ENCODE measurements at regions not wholly inside any gene's neighbourhood (a gene's known extent, or its start where the extent isn't known, plus 50 kb on each side); places are given as distances from the start of the nearest gene placed in this dataset.
"Not testable (repeated sequence)": the region's sequence is repeated elsewhere in the genome, so short reads cannot be mapped to it uniquely, and the experiment has no call there.

DNA sequence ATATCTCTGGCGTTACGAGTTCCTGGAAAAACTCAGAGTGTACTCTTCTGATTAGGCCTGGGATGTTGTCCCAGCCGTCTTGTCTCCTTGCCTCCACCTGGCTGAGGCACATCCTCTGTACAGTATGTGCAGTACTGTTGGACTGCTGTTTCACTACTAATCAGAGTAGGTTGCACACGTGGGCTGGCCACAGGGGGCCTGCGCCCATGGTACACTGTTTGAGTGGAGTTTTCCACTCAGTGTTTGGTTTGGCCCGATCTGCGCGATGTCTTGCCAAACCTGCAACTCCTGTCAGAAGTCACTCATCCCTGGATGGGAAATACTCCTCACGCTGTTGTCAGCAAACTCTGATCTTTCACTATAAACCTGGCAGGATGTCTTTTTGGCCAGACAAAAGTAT, 189.6 kb upstream of the CSNK1A1L start:
- DNase-seq (no peak), ATAC-seq (no peak)

DNA sequence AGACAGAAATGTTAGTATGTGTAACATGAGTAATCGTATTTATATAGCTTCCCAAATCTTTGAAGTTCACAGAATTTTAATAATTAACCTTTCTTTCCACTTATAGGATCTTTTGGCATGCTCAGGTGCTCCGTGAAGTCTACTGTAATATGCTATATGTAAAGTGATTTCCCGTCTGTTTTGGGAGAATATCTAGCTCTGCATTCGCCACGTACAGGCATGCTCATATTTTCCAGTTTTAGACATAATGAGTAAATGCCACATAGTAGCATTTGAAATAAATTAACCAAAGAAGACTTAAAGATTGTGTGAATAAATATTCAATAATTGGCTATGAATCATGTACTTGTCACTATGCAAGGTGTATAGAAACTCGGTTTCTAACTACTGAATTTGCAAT, 189.0 kb upstream of the CSNK1A1L start:
- ATAC-seq (no peak), DNase-seq (no peak)

DNA sequence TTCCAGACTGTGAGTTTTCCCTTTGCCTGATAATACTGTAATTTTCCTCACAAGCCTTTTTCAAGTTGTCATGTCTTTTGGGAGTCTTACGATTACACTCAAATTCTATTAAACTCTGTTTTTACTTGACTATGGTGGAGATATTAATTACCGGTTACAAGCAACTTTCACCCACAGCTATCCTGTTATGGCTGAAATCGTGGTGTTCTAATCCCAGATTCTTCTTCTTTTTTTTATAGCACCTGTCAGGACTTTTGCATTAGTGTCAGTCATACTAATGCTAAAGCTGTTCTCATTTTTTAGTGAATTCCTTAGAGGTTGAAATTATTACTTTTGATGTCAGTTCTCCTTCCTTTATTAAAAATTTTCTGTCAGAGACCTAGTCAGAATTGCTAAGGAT, 187.8 kb upstream of the CSNK1A1L start:
- DNase-seq (no peak), ATAC-seq (no peak)

DNA sequence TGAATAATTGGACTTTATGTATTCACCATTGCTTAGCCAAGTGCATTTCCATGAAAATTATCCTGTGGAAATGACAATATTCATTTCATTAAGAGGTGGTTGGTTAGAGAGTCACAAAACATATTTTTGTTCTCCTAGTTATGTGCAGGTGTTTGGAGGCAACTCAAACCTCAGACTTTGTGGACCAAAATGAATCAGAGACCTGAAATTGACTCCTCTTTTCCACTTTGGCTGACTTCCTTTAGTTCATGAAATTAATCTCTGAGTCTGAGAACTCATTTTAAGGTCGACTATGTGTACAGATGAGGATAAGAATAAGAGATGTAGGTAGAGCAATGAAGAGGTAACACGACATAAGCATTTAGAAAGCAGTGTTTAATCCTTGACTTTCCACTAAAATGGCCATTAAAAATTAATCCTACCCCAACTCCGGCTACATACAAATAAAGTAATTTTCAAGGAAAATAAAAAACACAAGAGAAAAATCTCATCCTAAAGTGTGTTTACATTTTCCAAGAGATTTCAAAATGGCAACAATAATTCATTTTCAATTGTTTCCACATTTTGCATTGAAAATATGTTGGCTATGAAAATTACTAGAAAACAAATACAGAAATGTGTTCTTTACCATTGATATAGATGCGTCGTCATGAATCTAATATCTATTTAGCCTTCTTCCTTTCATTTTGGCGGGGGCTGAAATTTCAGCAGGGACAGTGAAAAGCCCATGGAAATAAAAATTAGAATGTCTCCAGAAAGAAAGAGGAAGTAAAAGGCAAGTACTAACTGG, 185.4 kb upstream of the CSNK1A1L start:
- no peak for ATAC-seq

DNA sequence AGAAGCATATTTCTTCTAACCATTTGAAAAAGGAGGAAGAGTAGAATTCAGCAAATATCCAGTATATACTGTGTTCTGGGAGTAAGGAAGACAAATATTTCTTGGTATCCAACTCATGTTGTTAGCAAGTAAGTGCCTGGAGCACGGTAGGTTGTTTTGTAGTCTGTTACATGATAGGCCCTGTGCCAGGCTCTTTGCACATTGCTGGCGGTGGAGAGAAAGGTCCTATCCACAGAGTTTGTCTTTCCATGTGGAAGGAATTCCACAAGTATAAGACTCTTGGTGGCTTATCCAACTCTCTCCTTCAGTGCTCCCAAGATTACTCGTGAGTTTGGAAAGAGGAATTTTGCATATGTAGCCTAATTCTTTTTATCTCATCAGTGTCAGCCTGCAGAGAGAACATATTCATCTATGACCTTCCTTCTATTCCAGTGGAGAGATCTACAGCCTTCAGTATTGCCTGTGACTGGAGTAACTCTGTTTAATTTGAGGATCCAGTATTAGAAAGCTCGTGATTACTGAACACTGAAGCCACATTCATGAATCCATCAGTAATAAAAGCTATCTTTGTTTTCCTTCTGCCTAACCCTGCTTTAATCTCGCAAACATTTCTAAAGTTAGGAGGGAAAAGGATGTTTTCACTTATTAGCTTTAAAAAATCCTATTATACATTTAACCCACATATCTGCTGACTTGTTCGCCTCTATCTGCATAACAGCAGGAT, 183.9 kb upstream of the CSNK1A1L start:
- DNase-seq (no peak), ATAC-seq (no peak)

More for the DNA sequence above, 185.4 kb upstream of the CSNK1A1L start:
- no peak for DNase-seq

DNA sequence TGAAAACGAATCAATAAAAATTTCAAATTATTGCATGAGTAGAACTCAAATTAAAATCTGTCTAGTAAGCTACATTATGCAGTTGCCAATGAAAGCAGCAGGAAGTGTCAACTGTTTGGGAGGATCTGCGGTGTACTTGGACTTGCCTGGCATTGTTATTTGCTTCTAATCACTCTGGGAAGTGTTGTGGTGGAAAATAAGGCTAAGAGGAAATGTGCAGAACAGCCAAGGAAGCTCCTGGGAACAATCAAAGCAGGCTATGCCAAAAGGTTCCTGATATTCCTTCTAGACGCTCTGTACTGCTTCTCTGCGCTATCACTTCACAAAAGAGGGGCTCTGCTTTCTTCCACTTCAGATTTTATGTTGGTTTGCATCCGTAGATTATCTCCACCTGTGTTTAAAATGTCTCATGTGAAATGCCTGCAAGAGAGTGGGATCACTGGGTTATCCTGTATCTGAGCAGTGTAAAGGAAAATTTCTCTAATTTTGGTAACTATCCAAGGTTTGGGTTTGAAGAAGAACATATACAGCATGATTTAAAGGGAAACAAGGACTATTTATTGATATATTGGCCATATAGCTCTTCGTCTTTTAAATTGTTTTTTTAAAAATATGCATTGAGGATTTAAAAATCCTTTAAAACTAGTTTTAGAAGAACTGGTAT, 182.7 kb upstream of the CSNK1A1L start:
- DNase-seq (no peak), ATAC-seq (no peak)

DNA sequence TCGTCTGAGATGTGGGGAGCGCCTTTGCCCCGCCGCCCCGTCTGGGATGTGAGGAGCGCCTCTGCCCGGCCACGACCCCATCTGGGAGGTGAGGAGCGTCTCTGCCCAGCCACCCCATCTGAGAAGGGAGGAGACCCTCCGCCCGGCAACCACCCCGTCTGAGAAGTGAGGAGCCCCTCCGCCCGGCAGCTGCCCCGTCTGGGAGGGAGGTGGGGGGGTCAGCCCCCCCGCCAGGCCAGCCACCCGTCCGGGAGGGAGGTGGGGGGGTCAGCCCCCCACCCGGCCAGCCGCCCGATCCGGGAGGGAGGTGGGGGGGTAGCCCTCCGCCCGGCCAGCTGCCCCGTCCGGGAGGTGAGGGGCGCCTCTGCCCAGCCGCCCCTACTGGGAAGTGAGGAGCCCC, 174.8 kb upstream of the CSNK1A1L start:
- not testable (repeated sequence) for ATAC-seq, DNase-seq

DNA sequence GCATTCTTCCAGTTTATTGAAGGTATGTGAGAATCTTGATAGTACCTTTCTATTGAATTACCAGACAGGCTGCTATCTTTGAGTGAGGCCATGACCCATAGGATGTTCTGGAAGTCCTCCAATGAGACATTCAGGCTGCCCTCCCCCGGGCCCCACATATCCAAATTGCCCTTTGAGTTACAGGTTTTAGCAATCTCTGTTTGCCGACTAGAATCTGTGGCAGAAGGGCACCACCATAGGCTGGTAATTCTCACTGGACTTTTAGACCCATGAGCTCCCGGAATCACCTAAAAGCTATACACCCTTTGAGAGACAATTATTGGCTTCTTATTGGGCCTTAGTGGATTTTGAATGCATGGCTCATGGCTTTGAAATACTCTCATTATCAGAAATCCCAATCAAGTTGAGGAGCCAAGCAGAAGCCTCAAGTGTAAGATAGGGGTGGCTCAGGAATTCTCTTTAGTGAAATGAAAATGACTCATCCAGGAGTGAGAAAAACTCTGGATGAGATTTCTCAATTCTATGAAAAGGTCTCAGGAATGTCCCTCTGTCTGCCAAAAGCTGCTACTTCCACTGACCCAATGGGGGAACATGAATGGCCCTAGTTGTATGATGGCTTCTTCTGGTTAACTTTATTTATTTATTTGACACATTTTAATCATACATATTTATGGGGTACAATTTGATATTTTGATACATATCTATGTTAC, 172.1 kb upstream of the CSNK1A1L start:
- DNase-seq (no peak), ATAC-seq (no peak)

DNA sequence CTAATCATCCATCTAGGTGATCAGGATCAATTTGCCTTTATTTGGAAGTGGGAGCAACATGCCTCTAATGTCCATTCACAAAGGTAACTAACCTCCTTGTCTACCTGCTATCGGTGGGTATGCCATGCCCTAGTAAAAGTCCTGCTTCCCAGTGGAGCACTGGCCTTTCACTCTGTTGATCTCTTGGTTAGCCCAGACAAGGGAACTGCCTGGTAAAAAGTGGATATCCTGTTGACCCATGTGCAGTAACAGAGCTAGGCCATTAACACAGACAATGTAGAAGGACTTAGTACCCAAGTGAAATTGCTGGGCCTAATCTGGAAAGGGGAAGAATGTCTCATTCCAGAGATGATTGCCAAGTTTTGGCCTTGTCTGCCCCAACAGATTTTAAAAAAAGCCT, 171.5 kb upstream of the CSNK1A1L start:
- DNase-seq: no peak
- no peak for ATAC-seq

DNA sequence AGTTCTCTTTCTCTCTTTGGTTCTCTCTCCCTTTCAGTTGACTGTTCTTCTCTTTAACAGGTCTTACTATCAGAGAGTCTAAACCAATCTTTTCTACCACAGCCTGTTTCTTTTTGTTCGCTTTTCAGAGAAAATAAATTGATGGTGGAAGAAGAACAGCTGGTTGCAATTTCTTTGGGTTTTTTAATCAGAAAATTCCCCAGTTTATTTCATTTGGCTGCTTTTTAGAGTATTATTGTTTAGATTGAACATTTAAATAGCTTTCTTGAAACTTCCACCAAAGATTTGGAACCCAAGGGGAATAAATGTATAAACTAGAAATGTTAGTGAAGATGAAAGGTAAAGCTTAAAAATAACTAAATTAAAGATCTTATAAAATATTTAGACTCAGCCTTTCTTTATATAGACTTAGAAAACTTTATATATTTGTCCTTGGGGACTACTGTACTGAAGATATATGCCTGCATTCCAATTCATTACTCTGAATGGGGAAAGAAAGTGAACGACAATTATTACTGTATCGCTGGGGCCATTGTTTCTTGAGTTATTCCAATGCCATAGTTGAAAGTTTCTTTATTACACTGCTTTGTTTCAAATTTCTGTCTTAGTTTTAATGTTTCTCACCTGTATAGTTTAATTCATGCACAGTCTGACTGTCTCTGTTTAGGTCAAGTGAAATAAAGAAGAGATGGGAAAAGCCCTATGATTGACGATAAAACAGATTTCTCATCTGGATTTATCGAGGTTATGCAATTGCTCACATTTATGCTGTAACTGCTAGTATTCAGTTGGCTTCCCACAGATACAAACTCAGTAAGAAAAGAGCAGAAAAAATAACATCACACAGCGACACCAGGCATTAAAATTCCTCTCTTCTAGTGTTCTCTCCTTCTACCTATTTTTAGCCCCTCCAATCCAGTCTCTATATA, 169.4 kb upstream of the CSNK1A1L start:
- ATAC-seq (no peak), DNase-seq (no peak)

DNA sequence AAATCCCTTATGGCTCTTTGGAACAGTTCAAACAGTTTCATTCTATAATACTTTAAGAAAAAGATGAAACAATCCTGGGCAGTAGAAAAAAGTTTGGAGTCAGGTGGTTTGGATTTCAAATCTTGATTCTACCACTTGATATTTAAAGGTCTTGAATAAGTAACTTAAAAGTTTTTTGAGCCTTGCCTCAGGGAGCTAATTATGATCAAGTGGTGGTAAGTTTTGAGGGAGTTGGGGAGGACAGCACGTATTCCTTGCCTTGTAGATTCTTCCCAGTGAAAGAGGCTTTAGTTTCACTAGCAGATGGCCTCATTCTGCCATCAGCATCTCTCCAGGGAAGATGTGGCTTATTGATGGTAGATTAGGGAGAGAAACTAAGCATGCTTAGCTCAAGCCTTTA, 168.4 kb upstream of the CSNK1A1L start:
- DNase-seq (no peak), ATAC-seq (no peak)

DNA sequence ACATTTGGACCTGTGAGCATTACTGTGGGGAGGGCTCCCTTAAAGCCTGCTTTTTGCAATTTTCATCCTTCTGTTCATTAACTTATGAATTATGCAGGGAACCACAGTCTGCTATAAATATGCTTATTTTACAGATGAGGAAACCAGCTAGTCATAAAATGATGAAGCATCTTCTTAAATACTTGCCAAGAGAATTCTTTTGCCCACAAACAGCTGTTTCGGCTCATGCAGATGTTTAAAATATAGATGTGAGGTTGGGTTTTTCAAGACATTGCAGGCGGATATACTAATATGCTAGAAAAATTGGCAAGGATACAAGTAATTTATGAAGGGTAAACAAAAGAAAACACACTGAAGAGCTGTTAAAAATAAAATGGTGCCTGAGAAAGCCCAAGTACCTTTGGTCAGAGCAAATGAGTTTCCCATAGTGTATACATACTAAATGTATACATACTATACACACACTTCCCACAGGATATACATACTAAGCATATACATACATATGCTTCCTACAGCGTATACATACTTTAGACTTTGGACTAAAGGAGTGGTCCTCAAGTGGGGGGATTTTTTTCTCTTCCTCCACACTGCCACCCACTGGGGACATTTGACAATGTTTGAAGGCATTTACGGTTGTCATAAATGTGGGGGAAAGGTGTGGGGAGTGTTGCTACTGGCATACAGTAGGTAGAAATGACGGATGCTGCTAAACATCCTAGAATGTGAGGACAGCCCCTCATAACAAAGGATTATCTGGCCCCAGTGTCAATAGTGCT, 164.9 kb upstream of the CSNK1A1L start:
- ATAC-seq (no peak), DNase-seq (no peak)

DNA sequence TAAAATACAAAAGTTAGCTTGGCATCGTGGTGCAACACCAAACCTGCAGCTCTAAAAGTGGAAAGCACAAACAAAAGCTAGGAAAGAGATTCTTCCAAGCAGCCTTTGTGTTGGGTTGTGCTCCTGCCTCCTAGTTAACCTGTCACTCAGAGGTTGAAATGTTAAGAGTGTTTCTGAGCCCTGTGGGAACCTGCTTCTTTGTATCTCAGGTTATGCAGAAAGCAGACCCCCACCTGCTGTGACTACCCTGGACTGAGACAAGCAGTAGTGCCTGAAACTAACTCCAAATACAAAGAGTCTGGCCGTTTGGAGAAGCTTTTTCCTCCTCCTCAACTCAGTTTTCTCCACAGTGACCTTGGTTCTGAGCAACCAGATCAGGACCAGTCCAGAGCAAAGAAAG, 158.4 kb upstream of the CSNK1A1L start:
- DNase-seq (no peak), ATAC-seq (no peak)

DNA sequence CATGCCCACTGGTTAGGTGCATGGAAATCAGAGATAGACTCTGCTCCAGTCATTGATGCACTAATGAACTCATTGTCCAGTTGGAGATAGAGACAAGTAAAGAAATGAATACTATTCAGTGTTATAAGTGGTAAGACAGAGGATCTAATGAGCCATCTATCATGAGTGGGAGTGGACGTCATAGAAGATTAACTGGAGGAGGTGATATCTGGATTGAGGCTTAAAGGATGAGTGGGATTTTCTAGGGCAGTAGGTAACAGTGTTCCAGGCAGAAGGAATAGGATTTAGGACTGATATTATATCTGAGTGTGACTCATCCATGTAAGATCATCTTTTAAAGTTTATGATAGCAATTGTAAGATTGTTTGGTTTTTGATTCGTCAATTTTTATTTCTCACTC, 152.2 kb upstream of the CSNK1A1L start:
- no peak for DNase-seq
- ATAC-seq: no peak

DNA sequence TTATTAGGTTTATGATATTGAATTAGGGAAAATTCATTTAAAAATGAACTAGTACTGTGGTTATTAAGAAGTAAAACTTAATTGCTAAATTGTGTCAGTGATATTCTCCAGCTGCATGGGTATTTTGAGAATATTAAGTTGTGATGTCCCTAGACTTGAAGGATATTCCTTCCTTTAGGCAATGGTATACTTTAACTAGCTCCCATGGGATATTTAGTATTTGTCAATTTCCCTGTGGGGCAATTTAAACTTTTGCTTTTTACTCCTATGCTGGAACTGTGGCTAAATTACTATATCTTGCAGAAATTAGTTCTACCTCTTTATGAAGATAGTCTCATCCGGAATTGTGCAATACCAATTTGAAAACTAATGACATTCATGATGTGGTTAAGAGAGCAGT, 151.6 kb upstream of the CSNK1A1L start:
- ATAC-seq (no peak), DNase-seq (no peak)

DNA sequence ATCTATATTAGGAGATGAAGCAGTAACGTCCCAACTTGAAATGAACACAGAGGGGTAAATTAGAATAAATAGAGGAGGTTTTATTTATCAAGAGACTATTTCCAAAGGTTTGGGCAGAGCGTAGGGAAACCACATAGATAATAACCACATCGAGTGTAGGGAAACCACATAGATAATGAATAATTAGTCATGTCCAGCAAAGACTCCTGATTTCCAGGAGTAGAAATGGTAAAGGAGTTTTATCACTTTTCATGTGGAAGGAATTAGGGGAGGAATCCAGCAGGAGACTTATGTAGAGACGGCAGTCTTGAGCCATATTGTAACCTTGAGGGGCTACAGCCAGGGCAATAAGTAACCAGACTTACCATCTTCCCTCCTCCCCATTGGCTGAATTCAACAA, 136.3 kb upstream of the CSNK1A1L start:
- ATAC-seq (no peak), DNase-seq (no peak)

DNA sequence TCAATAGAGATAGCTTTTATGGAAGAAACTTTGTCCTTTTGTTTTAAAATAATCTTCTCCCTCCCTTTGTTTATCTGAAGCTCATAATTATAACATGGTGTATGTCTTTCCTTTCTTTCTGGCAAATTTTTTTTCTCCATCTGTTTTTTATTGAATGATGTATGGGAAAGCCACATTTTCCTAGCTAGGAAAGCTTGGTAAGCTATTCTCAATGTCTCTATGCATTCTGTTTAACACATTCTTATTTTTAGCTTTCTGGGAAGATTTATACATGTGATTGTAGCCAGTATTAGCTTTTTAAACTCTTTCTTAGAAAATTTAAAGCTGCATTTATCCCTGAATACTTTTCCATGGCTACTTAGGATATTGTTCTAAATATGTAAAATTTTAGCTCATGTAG, 124.9 kb upstream of the CSNK1A1L start:
- ATAC-seq: no peak

DNA sequence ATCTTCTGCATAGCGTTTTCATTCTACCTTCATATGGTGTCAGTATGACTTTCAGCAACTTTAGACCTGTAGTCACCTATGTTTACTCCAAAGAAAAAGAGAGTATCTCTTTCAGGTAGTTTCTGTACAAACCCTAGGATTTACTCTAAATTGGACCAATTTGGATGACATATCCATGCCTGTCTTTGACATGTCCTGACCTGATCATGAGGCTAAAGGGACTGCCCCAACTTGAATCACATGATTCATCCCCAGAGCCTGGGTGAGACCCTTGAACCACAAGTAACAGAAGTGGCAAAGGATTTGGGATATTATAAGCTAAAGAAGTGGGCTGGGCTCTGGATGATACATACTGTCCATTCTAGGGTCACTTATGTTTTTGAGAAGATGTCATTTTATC, 124.5 kb upstream of the CSNK1A1L start:
- ATAC-seq: no peak
- no peak for DNase-seq

More for the DNA sequence above, 124.9 kb upstream of the CSNK1A1L start:
- no peak for DNase-seq

DNA sequence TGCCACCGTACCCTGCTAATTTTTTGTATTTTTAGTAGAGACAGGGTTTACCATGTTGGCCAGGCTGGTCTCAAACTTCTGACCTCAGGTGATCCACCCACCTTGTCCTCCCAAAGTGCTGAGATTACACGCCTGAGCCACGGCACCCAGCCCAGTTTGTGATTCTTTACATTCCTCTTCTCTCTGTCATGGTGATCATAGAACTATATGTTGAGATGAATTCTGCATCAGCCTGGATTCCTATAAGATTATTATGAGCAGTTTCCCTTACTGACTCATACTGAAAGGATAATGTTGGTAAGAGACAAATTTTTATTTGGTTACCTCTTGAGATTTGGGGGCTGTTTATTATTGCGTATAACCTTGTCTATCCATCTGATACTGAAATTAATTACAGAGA, 121.5 kb upstream of the CSNK1A1L start:
- ATAC-seq: no peak
- DNase-seq: no peak

DNA sequence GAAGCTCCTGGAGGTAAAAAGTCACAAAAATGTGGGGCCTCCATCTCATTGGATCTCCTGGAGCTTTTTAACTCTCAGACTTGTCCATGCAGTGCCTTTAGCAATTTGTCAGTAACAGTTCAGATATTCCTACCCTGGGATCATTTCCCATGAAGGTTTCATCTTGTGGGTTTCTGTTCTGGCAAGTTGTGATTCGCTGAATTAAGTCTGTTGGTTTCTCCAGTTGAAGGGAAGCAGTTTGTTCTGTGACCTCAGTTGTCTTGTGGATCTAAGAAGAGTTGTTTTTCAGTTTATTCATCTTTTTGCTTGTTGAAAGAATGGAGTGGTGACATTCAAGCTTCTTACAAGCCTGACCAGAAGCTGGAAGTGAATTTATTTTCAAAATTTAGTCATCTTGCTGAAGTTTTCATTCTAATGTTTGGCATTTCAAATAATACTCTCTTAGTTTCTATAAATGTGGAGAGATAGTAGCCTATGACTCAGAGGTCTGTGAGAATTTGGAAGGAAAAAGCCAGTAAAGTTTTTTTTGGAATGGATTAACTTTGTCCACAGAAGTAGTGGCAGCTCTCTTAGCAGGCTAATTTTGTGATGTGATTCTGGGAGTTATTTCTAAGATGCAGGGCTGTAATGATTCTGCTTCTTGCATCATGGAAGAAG, 120.1 kb upstream of the CSNK1A1L start:
- ATAC-seq (no peak), DNase-seq (no peak)

Measured in stimulated activated naive CD8-positive, alpha-beta T cell treated with anti-CD3 and anti-CD28 coated beads, Interleukin-15, Interleukin-2, amounts not matched to agents 100 U/mL and 50 U/mL, for 24 hours (primary cell).